Ammon's horn (tissue), 1 donor: ENCODE measurements at regions not wholly inside any gene's neighbourhood (a gene's known extent, or its start where the extent isn't known, plus 50 kb on each side); places are given as distances from the start of the nearest gene placed in this dataset.
A peak's percentile ranks its signal among the peaks of the same experiment; 100 is the strongest.

Experiments used
- DNase-seq: peaks from one replicate; pipeline ENCODE4 v3.0.0-alpha.2; 2016; ENCODE audit warnings: low spot score

DNA sequence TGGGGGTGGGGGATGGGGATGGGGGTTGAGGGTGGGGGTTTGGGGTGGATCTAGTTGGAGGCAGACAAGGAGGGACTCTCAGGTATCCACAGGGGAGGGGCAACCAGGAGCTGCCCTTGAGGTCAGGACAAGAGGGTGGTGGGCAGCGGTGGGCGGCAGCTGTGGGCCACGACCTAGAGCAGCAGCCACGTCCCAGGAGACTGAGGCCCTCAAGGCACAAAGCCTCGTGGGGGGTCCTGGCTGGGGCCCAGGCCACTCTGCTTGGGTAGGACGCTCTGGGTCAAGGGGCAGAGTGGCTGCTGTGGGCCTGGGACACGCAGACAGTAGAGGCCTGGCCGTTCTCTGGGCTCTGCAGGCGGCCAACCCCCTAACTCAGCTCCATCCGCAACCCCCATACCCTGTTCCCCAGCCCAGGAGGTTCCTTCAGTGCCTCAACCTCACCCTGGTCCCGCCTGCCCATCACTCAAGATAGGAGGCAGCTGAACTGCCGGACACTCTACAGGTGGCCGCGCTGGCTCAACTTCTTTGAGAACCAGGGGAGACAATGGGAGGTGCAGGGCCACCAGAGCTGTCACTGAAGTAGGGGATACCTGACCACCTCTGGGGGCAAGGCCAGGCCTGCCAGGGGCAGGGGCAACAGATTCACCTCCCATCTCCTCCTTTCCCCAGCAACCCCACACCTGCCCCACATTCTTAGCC is 75.6 kb downstream of the ENGASE start:
- no peak for DNase-seq

DNA sequence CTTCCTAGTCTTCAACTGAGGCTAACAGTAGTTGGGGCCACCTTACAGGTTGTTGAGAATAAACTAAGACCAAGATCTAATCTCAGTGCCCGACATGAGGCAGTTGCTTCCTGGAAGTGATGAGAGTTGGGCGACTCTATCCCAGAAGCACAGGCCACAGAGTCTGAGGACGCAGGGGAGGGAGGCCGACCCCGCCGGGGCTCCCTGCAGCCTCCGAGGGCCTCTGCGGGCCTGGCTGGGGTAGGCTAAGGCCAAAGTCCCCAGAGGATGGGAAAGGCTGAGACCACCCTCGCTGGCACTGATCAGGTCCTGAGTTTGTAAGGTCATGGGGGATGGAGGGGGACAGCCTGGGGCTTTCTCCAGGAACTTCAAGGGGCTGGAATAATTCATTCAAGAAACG is 74.0 kb downstream of the ENGASE start:
- DNase-seq: no peak

DNA sequence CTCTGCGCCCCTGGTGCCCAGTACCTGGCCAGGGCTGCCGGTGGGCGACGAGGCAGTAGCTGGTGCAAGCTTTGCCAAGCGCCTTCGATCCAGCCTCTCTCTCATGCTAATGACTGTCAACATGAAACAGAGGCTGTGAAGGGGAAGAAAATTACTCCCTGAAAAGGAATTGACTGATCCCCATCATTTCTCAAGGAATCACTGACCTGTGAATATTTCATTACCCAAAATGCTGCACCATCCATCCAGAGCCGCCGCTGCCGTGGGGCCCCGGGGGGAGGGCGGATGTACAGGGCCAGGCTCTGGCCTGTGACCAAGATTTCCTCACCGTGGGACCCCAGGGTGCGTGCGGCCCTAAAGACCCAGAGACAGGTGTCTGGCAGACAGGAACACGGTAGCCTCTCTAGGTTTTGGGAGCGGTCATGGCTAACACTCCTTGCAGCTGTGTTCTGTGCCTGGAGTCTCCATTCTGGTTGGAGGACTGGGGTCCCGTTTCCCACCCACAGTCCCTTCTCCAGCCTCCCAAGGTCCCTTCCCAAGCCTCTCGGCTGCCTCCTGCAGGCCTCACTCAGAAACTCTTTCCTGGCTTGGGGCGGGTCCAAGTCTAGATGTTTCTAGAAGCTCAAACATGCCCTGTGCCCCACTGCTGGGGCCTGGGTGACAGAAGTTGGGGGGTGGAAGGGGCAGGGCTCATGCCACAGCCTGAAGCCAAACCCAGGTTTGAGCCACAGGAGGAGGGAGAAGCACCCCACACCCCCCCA is 73.3 kb downstream of the ENGASE start:
- no peak for DNase-seq

DNA sequence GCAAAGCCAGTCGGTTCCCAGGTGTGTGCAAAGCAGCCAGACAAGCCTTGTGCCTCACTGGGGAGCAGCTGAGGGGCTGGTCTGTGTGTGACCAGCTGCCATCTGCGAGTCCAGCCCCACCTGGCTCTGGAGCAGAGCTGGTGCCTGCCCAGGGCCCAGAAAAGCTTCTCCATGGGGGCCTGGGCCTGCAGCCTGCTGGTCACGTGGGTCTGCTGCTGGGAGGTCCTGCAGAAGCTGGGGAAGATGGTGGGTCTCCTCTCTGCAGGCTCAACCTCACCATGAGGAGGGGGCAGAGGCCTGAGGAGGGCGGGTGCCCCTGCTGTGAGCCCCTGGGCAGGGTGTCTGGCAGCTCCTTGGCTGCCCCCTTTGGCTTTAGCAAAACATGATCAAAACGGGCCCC is 71.9 kb downstream of the ENGASE start:
- no peak for DNase-seq

DNA sequence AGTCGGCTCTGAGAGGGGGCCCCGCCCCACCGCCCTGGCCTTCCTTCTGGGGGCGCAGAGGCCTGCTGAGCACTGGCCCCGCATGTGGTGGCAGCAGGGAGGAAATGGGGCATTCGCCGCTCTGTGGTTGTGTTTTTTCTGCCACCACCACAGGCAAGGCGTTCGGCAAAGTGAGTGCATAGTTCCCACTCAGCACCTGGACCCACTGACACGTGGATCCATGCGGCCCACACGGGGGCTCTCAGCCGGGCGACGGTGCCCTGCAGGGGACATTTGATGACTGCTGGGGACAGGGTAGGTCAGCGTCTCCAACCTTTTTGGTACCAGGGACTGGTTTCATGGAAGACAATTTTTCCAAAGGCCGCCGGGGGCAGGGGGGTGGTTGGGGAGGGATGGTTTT is 70.9 kb downstream of the ENGASE start:
- DNase-seq: no peak

DNA sequence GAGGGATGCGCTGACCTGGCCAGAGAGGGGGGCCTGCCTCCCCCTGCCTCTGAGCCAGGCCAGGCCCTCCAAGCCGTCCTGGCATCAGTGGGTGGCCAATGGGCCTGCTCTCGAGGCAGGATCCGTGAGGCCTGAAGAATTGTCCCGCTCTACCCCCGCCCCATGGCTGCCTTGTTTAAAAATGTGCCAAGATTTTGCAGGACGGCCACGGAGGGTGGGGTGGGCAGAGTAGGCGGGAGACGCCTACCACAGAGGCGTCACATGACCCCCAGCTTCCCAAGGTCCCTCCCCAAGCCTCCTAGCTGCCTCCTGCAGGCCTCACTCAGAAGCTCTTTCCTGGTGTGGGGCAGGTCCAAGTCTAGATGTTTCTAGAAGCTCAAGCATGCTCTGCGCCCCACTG is 69.5 kb downstream of the ENGASE start:
- DNase-seq: no peak

DNA sequence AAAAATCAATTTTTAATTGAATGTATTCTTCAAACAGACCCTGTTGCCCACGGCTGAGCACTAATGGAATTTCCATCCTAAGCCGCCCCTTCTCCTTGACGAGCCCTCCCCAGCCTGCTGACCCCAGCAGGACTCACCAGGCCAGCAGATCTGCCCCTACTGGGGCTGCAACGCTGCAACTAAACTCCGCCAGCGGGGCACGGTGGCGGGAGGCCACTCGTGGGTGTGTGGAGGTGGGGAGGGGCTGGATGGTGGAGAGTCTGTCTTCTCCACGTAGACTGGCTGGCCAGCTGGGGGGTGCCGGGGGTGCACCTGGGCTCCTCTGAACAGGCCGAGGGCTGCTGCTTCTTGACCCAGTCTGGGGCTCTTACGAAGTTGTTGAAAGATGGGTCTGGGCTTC is 67.8 kb downstream of the ENGASE start:
- DNase-seq: no peak

DNA sequence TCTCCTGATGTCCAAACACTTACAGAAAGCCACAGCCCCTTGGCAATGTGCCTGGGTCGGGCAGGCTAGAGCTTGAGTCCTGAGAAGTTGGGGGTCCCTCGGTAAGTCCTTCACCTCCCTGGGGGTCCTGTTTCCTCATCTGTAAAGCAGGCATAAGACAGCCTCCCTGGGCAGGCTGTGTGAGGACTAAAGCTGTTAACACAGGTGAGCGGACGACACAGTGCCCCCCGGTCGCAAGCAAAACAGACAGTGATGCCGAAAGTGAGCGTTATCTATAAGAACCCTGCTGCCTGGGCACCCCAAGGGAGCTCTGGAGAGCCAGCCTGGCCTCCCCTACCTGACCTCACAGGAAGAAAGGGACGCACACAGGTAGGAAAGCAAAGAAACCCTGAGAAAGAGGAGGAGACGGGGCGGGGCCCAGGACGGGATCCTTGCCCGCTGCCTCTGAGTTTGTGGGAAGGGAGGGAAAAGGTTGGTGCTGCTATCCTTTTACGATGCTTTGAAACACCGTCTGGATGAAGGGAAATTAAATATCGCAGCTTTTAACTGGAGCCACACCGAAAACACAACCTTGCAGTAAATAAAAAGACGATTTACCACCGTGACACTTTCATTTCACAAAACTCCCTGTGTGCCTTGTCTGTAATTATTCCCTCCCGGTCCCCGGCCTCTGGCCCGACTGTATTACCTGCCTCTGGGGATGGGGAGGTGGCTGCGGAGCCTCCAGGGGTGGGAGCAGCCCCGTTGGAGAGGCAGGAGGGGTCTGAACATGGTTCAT is 67.1 kb downstream of the ENGASE start:
- no peak for DNase-seq

DNA sequence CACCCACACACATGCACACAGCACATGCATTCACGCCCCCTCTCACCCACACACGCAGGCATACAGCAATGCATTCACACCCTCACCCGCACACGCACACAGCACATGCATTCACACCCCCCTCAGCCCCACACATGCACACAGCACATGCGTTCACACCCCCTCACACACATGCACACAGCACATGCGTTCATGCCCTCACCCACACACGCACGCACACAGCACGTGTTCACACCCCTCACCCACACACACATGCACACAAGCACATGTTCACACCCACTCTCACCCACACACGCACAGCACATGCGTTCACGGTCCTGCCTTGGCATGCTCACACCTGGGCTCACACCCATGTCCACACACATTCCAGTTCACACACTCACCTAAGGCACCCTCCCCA is 64.2 kb downstream of the ENGASE start:
- DNase-seq: no peak

DNA sequence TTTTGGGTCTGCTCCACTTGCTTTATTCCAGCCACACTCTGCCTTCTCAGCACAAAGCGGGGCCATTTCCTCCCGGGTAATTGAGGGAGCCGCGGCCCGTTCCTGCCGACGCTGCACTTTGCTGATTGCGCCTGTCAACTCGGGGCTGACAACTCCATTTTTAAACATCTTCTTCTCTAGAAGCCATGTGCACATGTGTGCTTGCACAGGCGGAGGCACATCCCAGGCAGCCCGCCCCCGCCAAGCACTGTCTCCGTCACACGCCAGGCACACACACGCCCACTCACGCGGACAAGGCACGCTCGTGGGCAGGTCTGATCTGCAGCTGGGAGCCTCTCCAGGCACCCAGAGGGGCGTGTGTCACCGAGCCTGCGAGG is 63.2 kb downstream of the ENGASE start:
- peak; percentile 60 for DNase-seq

DNA sequence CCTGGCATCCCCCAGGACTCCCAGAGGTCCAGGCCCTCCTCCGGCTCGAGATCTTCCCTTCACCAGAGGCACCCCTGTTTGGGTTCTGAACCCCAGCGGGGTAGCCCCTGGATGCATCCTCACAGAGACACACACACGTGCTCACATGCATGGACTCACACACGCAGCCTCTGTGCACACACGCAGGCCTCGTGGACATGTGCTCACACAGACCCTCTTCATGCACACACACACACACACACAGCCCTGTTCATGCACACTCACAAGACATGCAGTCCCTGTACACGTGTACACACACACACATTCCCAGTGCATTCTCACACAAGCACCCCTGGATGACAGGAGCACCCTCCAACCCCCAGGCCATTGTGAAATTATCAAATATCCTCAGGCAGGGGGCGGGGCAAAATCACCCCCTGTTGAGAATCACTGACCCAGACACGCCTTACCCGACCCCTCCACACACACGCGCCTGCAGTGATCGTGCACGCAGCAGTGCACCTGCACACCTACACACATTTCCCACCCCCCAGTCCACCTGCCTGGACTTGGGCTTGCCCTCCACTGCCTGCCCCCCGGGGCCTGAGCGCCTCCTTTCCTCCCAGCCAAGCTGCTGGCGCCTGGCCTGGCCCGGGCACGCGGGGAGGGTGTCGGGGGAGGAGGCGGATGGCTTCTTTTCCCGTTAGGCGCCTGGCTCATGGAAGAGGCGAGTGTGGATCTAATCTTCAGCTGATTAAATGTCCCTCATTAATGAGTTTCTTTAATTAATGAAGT is 62.6 kb downstream of the ENGASE start:
- DNase-seq: peak; percentile 9

DNA sequence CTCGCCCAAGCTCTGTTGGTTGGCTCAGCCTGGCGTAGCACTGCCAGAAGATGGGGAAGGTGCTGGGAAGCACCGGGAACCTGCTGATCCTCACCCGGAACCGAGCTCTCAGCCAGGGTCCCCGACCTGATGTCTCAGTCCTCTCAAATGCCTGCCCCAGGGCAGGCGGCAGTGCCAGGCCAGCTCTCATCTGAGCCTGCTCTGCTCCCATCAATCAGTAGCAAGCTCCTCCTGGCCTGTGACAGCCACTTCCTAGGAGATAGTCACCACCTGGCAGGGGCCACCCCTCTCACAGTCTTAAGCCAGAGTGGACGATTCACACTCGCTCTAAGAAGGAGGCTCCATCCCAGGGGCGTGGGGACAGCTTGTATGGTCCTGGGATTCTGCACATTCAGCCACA is 62.0 kb downstream of the ENGASE start:
- DNase-seq: no peak
